ENCODE measurements at regions not wholly inside any gene's neighbourhood (a gene's known extent, or its start where the extent isn't known, plus 50 kb on each side); places are given as distances from the start of the nearest gene placed in this dataset.

GRCh38 chr2:198695879-198696278, 761.9 kb downstream of the SATB2 start:
- Histone ChIP-seq H3K9ac (ENCODE audit: low read length in 2 of 2) (no peak overlapping the region), H3K4me3 (ENCODE audit: low read length in 2 of 2) (no peak overlapping the region), H3K27ac (ENCODE audit: low read length) (no peak overlapping the region), H3K27me3 (ENCODE audit: control insufficient read depth in 1 of 2, insufficient read depth in 2 of 2, low read length in 2 of 2) (no peaks in the 10 kb centered on the region), H3K36me3 (ENCODE audit: control insufficient read depth in 2 of 2, insufficient read depth in 2 of 2, low read length in 2 of 2) (no peaks in the 10 kb centered on the region), H3K9me3 (ENCODE audit: control insufficient read depth in 2 of 2, low read length in 2 of 2) (no peaks in the 10 kb centered on the region), H3K4me1 (ENCODE audit: control insufficient read depth, insufficient read depth, low read length) (no peaks in the 10 kb centered on the region)

- Histone ChIP-seq H3K27me3 (ENCODE audit: control insufficient read depth in 1 of 2, insufficient read depth in 2 of 2, low read length in 2 of 2) (no peaks in the 10 kb centered on the region), H3K9ac (ENCODE audit: low read length in 2 of 2) (no peak overlapping the region), H3K27ac (ENCODE audit: low read length) (no peak overlapping the region), H3K4me1 (ENCODE audit: control insufficient read depth, insufficient read depth, low read length) (no peaks in the 10 kb centered on the region), H3K4me3 (ENCODE audit: low read length in 2 of 2) (no peak overlapping the region), H3K9me3 (ENCODE audit: control insufficient read depth in 2 of 2, low read length in 2 of 2) (no peaks in the 10 kb centered on the region), H3K36me3 (ENCODE audit: control insufficient read depth in 2 of 2, insufficient read depth in 2 of 2, low read length in 2 of 2) (no peaks in the 10 kb centered on the region)
Measured at GRCh38 chr2:198692907-198693510, 764.7 kb downstream of the SATB2 start.

GRCh38 chr2:198691236-198691635, 766.5 kb downstream of the SATB2 start:
- Histone ChIP-seq H3K9me3 (ENCODE audit: control insufficient read depth in 2 of 2, low read length in 2 of 2) (no peaks in the 10 kb centered on the region), H3K36me3 (ENCODE audit: control insufficient read depth in 2 of 2, insufficient read depth in 2 of 2, low read length in 2 of 2) (no peaks in the 10 kb centered on the region), H3K4me3 (ENCODE audit: low read length in 2 of 2) (no peak overlapping the region)

GRCh38 chr2:198664321-198664720, 793.4 kb downstream of the SATB2 start:
- Histone ChIP-seq H3K9me3 (ENCODE audit: control insufficient read depth in 2 of 2, low read length in 2 of 2) (no peaks in the 10 kb centered on the region), H3K27me3 (ENCODE audit: control insufficient read depth in 1 of 2, insufficient read depth in 2 of 2, low read length in 2 of 2) (no peaks in the 10 kb centered on the region), H3K9ac (ENCODE audit: low read length in 2 of 2) (no peak overlapping the region), H3K27ac (ENCODE audit: low read length) (no peak overlapping the region), H3K36me3 (ENCODE audit: control insufficient read depth in 2 of 2, insufficient read depth in 2 of 2, low read length in 2 of 2) (no peaks in the 10 kb centered on the region), H3K4me3 (ENCODE audit: low read length in 2 of 2) (no peak overlapping the region), H3K4me1 (ENCODE audit: control insufficient read depth, insufficient read depth, low read length) (no peaks in the 10 kb centered on the region)

More at GRCh38 chr2:198691236-198691635, 766.5 kb downstream of the SATB2 start:
- Histone ChIP-seq H3K27me3 (ENCODE audit: control insufficient read depth in 1 of 2, insufficient read depth in 2 of 2, low read length in 2 of 2) (no peaks in the 10 kb centered on the region), H3K4me1 (ENCODE audit: control insufficient read depth, insufficient read depth, low read length) (no peaks in the 10 kb centered on the region), H3K27ac (ENCODE audit: low read length) (no peak overlapping the region), H3K9ac (ENCODE audit: low read length in 2 of 2) (no peak overlapping the region)

- Histone ChIP-seq H3K36me3 (ENCODE audit: control insufficient read depth in 2 of 2, insufficient read depth in 2 of 2, low read length in 2 of 2) (no peaks in the 10 kb centered on the region), H3K27me3 (ENCODE audit: control insufficient read depth in 1 of 2, insufficient read depth in 2 of 2, low read length in 2 of 2) (no peaks in the 10 kb centered on the region), H3K27ac (ENCODE audit: low read length) (no peak overlapping the region), H3K4me3 (ENCODE audit: low read length in 2 of 2) (no peak overlapping the region), H3K4me1 (ENCODE audit: control insufficient read depth, insufficient read depth, low read length) (no peaks in the 10 kb centered on the region), H3K9me3 (ENCODE audit: control insufficient read depth in 2 of 2, low read length in 2 of 2) (no peaks in the 10 kb centered on the region), H3K9ac (ENCODE audit: low read length in 2 of 2) (no peak overlapping the region)
Measured at GRCh38 chr2:198662905-198663304, 794.8 kb downstream of the SATB2 start.

GRCh38 chr2:198660501-198660900, 797.2 kb downstream of the SATB2 start:
- no peaks in the 10 kb centered on the region for H3K4me1 ChIP-seq (ENCODE audit: control insufficient read depth, insufficient read depth, low read length)
- H3K27ac ChIP-seq (ENCODE audit: low read length) = no peak overlapping the region
- H3K4me3 ChIP-seq (ENCODE audit: low read length in 2 of 2) = no peak overlapping the region
- no peak overlapping the region for H3K9ac ChIP-seq (ENCODE audit: low read length in 2 of 2)
- no peaks in the 10 kb centered on the region for H3K36me3 ChIP-seq (ENCODE audit: control insufficient read depth in 2 of 2, insufficient read depth in 2 of 2, low read length in 2 of 2)
- no peaks in the 10 kb centered on the region for H3K9me3 ChIP-seq (ENCODE audit: control insufficient read depth in 2 of 2, low read length in 2 of 2)
- no peaks in the 10 kb centered on the region for H3K27me3 ChIP-seq (ENCODE audit: control insufficient read depth in 1 of 2, insufficient read depth in 2 of 2, low read length in 2 of 2)

GRCh38 chr2:198659096-198659870, 798.5 kb downstream of the SATB2 start:
- H3K27me3 ChIP-seq (ENCODE audit: control insufficient read depth in 1 of 2, insufficient read depth in 2 of 2, low read length in 2 of 2) = no peaks in the 10 kb centered on the region

GRCh38 chr2:198657512-198658121, 800.1 kb downstream of the SATB2 start:
- Histone ChIP-seq H3K27ac (ENCODE audit: low read length) (no peak overlapping the region), H3K4me3 (ENCODE audit: low read length in 2 of 2) (no peak overlapping the region), H3K4me1 (ENCODE audit: control insufficient read depth, insufficient read depth, low read length) (no peaks in the 10 kb centered on the region), H3K9me3 (ENCODE audit: control insufficient read depth in 2 of 2, low read length in 2 of 2) (no peaks in the 10 kb centered on the region), H3K27me3 (ENCODE audit: control insufficient read depth in 1 of 2, insufficient read depth in 2 of 2, low read length in 2 of 2) (no peaks in the 10 kb centered on the region), H3K36me3 (ENCODE audit: control insufficient read depth in 2 of 2, insufficient read depth in 2 of 2, low read length in 2 of 2) (no peaks in the 10 kb centered on the region), H3K9ac (ENCODE audit: low read length in 2 of 2) (no peak overlapping the region)

More at GRCh38 chr2:198659096-198659870, 798.5 kb downstream of the SATB2 start:
- Histone ChIP-seq H3K9me3 (ENCODE audit: control insufficient read depth in 2 of 2, low read length in 2 of 2) (no peaks in the 10 kb centered on the region), H3K4me3 (ENCODE audit: low read length in 2 of 2) (no peak overlapping the region), H3K36me3 (ENCODE audit: control insufficient read depth in 2 of 2, insufficient read depth in 2 of 2, low read length in 2 of 2) (no peaks in the 10 kb centered on the region), H3K27ac (ENCODE audit: low read length) (no peak overlapping the region), H3K9ac (ENCODE audit: low read length in 2 of 2) (no peak overlapping the region), H3K4me1 (ENCODE audit: control insufficient read depth, insufficient read depth, low read length) (no peaks in the 10 kb centered on the region)

GRCh38 chr2:198656869-198657268, 800.9 kb downstream of the SATB2 start:
- Histone ChIP-seq H3K9ac (ENCODE audit: low read length in 2 of 2) (no peak overlapping the region), H3K36me3 (ENCODE audit: control insufficient read depth in 2 of 2, insufficient read depth in 2 of 2, low read length in 2 of 2) (no peaks in the 10 kb centered on the region)

GRCh38 chr2:198654646-198655045, 803.1 kb downstream of the SATB2 start:
- Histone ChIP-seq H3K9ac (ENCODE audit: low read length in 2 of 2) (no peak overlapping the region), H3K4me3 (ENCODE audit: low read length in 2 of 2) (no peak overlapping the region), H3K27me3 (ENCODE audit: control insufficient read depth in 1 of 2, insufficient read depth in 2 of 2, low read length in 2 of 2) (no peaks in the 10 kb centered on the region), H3K36me3 (ENCODE audit: control insufficient read depth in 2 of 2, insufficient read depth in 2 of 2, low read length in 2 of 2) (no peaks in the 10 kb centered on the region), H3K4me1 (ENCODE audit: control insufficient read depth, insufficient read depth, low read length) (no peaks in the 10 kb centered on the region), H3K9me3 (ENCODE audit: control insufficient read depth in 2 of 2, low read length in 2 of 2) (no peaks in the 10 kb centered on the region), H3K27ac (ENCODE audit: low read length) (no peak overlapping the region)

More at GRCh38 chr2:198656869-198657268, 800.9 kb downstream of the SATB2 start:
- H3K9me3 ChIP-seq (ENCODE audit: control insufficient read depth in 2 of 2, low read length in 2 of 2) = no peaks in the 10 kb centered on the region
- no peak overlapping the region for H3K4me3 ChIP-seq (ENCODE audit: low read length in 2 of 2)
- H3K27ac ChIP-seq (ENCODE audit: low read length) = no peak overlapping the region
- no peaks in the 10 kb centered on the region for H3K4me1 ChIP-seq (ENCODE audit: control insufficient read depth, insufficient read depth, low read length)
- no peaks in the 10 kb centered on the region for H3K27me3 ChIP-seq (ENCODE audit: control insufficient read depth in 1 of 2, insufficient read depth in 2 of 2, low read length in 2 of 2)

- Histone ChIP-seq H3K27me3 (ENCODE audit: control insufficient read depth in 1 of 2, insufficient read depth in 2 of 2, low read length in 2 of 2) (no peaks in the 10 kb centered on the region), H3K36me3 (ENCODE audit: control insufficient read depth in 2 of 2, insufficient read depth in 2 of 2, low read length in 2 of 2) (no peaks in the 10 kb centered on the region), H3K27ac (ENCODE audit: low read length) (no peak overlapping the region), H3K9ac (ENCODE audit: low read length in 2 of 2) (no peak overlapping the region), H3K9me3 (ENCODE audit: control insufficient read depth in 2 of 2, low read length in 2 of 2) (no peaks in the 10 kb centered on the region), H3K4me3 (ENCODE audit: low read length in 2 of 2) (no peak overlapping the region), H3K4me1 (ENCODE audit: control insufficient read depth, insufficient read depth, low read length) (no peaks in the 10 kb centered on the region)
Measured at GRCh38 chr2:198653311-198653710, 804.4 kb downstream of the SATB2 start.

Data from stomach smooth muscle (tissue), 2 donors.